ENCODE measurements at regions not wholly inside any gene's neighbourhood (a gene's known extent, or its start where the extent isn't known, plus 50 kb on each side); places are given as distances from the start of the nearest gene placed in this dataset.

DNA sequence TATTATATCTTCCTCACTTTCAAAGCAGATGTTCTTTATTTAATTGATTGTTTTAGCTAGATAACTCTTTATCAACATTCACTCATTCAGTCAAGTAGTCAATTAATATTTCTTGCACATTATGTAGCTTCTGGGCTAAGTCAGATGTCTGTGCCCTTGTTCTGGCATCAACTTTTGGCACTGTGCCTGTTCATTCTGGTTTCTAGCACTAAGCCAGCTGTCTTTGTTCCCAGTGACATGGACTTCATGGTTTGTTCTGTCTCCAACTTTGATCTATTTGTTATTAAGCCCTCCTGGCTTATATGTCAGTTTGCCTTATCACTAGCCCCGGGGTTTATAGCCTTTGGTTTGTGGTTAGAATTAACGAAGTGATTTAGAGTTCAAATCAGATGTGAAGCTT is 247.9 kb upstream of the SYT4 start:
- H3K27me3 ChIP-seq (ENCODE audit: insufficient read depth, poor library complexity, severe bottlenecking), result no peaks in the 10 kb centered on the region
- H3K27ac ChIP-seq (replicated peaks), result no peak overlapping the region
- no peak for DNase-seq (ENCODE audit: low read depth in 1 of 2, low spot score in 1 of 2)
- no peak overlapping the region for H3K4me3 ChIP-seq (replicated peaks; ENCODE audit: insufficient read depth, low read length)
- TF ChIP-seq REST (IDR thresholded peaks at IDR 0.05; ENCODE audit: insufficient replicate concordance, low read depth), result no peak
- TF ChIP-seq SPI1 (IDR thresholded peaks at IDR 0.05; ENCODE audit: borderline replicate concordance, low read depth), result no peak

GRCh38 chr18:43526426-43527145 is 249.3 kb upstream of the SYT4 start:
- Histone ChIP-seq H3K27ac (replicated peaks) (no peak overlapping the region), H3K4me3 (replicated peaks; ENCODE audit: insufficient read depth, low read length) (no peak overlapping the region), H3K27me3 (ENCODE audit: insufficient read depth, poor library complexity, severe bottlenecking) (no peaks in the 10 kb centered on the region)
- TF ChIP-seq GABPA (IDR thresholded peaks at IDR 0.05; ENCODE audit: low read depth), result no peak
- no peak for TF ChIP-seq POLR2AphosphoS5 (IDR thresholded peaks at IDR 0.05; ENCODE audit: low read depth)
- no peak for TF ChIP-seq REST (IDR thresholded peaks at IDR 0.05; ENCODE audit: insufficient replicate concordance, low read depth)
- TF ChIP-seq SPI1 (IDR thresholded peaks at IDR 0.05; ENCODE audit: borderline replicate concordance, low read depth), result no peak
- no peak for TF ChIP-seq CTCF (IDR thresholded peaks at IDR 0.05; ENCODE audit: insufficient read depth, low read length)
- no peak for DNase-seq (ENCODE audit: low read depth in 1 of 2, low spot score in 1 of 2)

DNA sequence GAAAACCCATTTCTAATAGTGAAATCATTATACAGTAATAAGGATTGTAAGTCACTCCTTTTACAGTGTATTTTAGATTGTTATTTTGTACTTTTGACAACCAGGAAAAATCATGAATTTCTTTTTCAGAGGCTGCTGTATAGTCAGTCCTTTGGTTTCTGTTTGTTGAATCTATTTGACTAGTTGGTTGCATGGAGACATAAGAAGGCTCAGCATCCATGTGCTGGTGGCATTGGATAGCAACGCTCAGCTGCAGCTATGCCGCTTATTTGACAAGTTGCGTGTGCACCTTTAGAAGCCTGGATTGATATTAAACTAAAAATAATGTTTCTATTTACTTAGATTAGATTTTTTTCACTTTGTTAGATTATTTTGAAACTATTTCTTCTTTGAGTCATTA is 254.1 kb upstream of the SYT4 start:
- DNase-seq (ENCODE audit: low read depth in 1 of 2, low spot score in 1 of 2), result no peak
- Histone ChIP-seq H3K27me3 (ENCODE audit: insufficient read depth, poor library complexity, severe bottlenecking) (no peaks in the 10 kb centered on the region), H3K27ac (replicated peaks) (no peak overlapping the region), H3K4me3 (replicated peaks; ENCODE audit: insufficient read depth, low read length) (no peak overlapping the region)
- no peak for TF ChIP-seq SPI1 (IDR thresholded peaks at IDR 0.05; ENCODE audit: borderline replicate concordance, low read depth)
- no peak for TF ChIP-seq CTCF (IDR thresholded peaks at IDR 0.05; ENCODE audit: insufficient read depth, low read length)
- TF ChIP-seq GABPA (IDR thresholded peaks at IDR 0.05; ENCODE audit: low read depth), result no peak
- no peak for TF ChIP-seq REST (IDR thresholded peaks at IDR 0.05; ENCODE audit: insufficient replicate concordance, low read depth)
- no peak for TF ChIP-seq POLR2AphosphoS5 (IDR thresholded peaks at IDR 0.05; ENCODE audit: low read depth)

Measured in HL-60 (cell line).